ENCODE measurements at regions not wholly inside any gene's neighbourhood (a gene's known extent, or its start where the extent isn't known, plus 50 kb on each side); places are given as distances from the start of the nearest gene placed in this dataset.
"Not testable (repeated sequence)": the region's sequence is repeated elsewhere in the genome, so short reads cannot be mapped to it uniquely, and the experiment has no call there.

DNA sequence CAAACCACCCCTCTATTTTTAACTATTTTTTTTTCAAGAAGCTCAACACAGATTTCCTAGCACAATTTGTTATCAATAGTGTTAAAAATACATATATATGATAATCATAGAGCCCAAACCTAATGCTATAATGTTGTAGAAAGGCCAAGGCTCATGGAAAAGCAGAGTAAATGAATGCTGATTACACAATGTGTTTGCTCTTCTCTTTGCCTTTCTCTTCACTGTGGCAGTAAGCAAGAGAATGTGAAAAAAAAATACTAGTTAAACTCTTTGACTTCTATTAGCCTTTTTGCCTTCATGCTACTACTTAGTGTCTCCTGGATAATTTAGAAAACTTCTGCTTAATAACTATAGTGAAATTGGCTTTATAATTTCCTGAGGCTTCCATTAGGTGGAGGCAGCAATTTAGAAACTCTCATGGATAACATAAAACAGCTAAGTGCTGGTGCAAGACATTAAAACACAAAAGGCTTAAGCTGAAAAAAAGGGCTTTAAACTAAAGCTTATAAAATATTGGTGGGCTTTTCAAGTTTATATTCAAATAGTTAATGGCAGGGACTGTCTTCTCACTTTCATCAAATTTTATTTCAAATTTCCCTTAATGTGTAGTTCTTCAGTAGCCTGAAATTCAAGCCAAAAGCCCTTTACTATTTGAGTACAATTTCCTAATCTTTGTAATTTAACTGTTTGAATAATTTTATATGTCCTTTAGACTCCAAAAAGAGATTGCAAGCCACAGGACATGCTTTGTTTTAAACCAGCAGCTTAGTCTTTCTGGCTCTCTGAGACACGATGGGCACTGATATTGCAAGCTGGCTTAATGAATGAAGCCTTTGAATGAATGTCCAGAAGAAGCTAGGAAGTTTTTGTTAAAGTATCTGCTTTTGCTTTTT lies 2031.8 kb upstream of the CDH6 start:
- DNase-seq (ENCODE audit: low spot score): no peak

DNA sequence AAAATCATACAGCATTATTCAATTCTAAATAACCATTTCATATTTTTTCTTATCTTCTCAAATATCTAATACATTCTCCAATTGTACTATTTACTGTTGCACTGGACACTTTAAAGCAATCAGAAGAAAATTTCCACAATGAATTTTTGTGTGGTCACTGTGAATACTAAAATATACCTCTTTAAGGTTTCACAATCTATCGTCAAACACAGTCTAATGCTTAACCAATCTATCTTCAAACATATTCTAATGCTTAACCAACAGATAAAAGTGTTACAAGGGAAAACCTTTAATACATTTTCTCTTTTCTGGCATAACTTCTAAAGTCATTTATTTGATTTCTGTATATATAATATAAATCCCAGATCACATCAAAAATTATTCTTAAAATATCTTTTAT lies 2035.5 kb upstream of the CDH6 start:
- DNase-seq (ENCODE audit: low spot score): no peak

DNA sequence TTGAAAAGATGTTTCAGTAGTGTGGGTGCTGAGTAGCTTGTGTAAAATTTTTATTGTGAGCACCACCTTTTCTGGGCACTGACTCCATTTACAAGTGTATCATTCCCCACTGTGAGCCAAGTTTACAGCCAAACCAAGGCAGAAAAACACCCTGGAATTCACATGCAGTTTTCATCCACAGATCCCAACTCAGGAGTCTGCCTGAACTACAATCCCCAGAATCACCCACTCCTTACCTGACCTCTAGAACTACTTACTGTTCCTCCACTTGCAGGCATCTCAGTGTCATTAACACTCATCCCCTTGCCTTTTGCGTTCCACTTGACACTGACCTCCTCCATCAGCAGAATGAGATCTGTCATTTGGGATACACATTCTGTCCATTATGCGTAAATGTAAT lies 2042.6 kb upstream of the CDH6 start:
- no peak for DNase-seq (ENCODE audit: low spot score)

DNA sequence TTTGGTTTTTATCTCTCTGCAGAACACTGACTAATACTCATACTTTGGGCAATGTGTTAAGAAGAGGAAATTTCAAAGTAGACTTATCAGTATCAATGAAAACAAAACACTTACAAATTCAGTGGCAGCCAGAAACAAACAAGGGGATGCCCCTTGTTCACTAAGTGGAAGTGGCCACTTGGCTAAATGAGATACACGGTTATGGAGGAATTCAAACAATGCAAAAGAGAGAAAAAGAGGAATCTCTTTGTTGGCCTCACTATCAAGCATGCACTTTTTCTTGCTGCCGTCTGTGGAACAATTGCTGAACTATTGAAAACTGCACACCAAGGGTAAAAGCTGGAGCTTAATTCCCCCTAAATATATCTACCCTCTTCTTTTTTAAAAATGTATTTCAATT lies 2044.9 kb upstream of the CDH6 start:
- DNase-seq (ENCODE audit: low spot score): no peak

DNA sequence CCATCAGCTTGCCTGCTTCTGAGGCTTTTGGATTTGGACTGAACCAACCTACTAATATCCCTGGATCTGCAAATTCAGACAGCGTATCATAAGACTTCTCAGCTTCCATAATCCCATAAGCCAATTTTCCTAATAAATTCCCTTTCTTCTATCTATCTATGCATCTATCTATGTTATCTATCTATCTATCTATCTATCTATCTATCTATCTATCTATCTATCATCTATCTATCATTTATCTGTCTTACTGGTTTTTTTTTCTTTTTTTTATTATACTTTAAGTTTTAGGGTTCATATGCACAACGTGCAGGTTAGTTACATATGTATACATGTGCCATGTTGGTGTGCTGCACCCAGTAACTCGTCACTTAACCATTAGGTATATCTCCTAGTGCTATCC lies 2045.4 kb upstream of the CDH6 start:
- no peak for DNase-seq (ENCODE audit: low spot score)

DNA sequence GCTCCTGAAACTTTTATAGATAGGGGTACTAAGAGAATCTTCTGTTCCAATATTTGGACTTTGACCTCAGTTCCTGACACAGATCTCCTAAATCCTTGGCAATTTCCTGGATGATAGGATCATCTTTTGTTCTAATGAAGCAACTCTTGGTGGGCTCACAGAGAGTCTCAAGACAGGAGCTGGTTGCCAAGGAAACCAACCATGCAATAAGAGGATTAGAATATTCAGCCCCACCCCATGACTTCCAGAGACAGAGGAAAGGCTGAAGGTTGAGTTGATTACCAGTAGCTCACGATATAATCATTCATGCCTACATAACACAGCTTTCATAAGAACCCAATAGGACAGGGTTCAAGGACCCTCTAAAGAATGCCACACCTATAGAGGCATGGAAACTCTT lies 2050.2 kb upstream of the CDH6 start:
- DNase-seq (ENCODE audit: low spot score): no peak

DNA sequence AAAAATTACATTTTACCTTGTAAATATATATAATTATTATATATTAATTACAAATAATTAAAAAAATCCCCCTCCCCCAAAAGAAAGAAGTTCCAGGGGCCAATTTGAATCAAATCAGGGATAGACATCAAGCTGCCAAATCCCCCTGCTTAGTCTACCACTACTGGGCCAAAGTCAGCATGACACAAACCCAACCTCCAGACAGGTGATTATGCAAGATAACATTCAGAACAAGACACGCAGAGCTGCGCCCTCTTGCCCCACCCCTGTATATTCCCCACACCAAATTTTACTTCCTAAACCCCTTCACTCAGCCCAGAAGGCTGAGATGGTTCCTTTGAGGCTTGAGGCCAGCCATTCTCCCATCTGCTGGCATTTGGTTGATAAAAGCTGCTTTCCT lies 2059.1 kb upstream of the CDH6 start:
- DNase-seq (ENCODE audit: low spot score): no peak

DNA sequence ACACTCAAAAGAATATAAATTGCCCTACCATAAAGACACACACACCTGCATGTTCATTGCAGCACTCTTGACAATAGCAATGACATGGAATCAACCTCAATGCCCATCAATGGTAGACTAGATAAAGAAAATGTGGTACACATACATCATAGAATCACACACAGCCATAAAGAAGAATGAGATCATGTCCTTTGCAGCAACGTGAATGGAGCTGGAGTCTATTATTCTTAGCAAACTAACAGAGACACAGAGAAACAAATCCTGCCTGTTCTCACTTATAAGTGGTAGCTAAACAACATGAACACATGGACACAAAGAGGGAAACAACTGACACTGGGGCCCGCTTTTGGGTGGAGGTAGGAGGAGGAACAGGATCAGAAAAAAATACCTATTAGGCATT lies 2062.2 kb upstream of the CDH6 start:
- DNase-seq (ENCODE audit: low spot score): no peak

DNA sequence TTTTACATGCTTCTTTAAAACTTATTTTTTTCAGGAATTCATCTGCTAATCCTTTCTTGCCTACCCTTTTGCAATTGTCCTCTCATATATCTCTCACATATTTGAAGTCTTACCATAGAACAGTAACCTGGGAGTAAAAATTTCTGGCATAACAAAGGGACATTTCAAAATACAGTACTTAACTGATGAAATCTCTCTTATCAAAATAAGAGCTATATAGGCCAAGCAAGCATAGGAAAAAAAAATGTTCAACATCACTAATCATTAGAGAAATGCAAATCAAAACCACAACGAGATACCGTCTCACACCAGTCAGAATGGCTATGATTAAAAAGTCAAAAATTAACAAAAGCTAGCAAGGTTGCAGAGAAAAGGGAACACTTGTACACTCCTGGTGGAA lies 2062.7 kb upstream of the CDH6 start:
- no peak for DNase-seq (ENCODE audit: low spot score)

DNA sequence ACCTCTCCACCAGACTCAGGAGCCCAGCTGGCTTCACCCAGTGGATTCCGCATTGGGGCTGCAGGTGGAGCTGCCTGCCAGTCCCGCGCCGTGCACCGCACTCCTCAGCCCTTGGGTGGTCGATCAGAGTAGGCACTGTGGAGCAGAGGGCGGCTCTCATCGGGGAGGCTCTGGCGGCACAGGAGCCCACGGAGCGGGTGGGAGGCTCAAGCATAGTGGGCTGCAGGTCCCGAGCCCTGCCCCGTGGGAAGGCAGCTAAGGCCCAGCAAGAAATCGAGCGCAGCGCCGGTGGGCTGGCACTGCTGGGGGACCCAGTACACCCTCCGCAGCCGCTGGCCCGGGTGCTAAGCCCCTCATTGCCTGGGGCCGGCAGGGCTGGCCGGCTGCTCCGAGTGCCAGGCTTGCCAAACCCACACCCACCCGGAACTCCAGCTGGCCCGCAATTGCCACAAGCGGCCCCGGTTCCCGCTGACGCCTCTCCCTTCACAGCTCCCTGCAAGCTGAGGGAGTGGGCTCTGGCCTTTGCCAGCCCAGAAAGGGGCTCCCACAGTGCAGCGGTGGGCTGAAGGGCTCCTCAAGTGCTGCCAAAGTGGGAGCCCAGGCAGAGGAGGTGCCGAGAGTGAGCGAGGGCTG lies 2065.8 kb upstream of the CDH6 start:
- DNase-seq (ENCODE audit: low spot score): not testable (repeated sequence)

DNA sequence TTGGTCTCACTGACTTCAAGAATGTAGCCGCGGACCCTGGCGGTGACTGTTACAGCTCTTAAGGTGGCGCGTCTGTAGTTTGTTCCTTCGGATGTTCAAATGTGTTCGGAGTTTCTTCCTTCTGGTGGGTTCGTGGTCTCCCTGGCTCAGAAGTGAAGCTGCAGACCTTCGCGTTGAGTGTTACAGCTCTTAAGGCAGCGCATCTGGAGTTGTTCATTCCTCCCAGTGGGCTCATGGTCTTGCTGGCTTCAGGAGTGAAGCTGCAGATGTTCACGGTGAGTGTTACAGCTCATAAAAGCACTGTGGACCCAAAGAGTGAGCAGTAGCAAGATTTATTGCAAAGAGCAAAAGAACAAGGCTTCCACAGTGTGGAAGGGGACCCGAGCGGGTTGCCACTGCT lies 2067.0 kb upstream of the CDH6 start:
- not testable (repeated sequence) for DNase-seq (ENCODE audit: low spot score)

DNA sequence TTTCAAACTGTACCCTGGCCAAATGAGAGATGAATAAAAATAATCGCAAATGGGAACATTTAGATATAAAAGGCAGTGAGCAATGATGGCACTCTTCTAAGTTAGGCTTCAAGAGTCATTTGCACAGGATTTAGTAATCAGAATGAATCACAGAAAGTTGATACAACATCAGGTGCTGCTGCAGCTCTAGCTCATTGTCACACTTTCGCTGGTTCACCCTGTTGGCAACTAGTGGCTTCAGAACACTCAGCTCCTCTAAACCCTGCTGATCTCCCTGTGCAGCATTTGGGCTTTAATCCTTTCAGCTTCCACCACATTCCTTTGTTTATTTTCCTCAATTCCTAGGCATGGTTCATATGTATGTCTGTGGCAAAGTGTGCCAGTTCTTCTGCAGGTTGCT lies 2071.2 kb upstream of the CDH6 start:
- DNase-seq (ENCODE audit: low spot score): no peak

DNA sequence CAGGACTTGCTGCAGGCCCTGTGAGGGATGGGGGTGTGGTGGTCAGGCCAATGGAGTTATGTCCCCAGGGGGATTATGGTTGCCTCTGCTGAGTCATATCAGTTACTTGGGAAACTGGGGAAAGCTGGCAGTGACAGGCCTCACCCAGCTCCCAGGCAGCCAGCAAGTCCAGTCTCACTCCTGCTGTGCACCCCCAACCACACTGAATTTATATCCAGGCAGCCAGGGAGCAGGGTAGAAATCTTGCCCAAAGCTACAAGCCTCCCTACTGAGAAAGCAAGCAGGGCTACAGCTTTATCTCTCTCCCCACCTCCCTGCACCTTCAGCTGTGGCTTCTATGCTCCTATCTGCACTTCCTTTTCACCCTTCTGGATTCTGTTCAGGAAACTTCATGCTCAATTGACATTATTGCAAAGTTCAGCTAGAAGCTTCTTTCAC lies 2076.0 kb upstream of the CDH9 start:
- DNase-seq (ENCODE audit: low spot score): peak; percentile 52

DNA sequence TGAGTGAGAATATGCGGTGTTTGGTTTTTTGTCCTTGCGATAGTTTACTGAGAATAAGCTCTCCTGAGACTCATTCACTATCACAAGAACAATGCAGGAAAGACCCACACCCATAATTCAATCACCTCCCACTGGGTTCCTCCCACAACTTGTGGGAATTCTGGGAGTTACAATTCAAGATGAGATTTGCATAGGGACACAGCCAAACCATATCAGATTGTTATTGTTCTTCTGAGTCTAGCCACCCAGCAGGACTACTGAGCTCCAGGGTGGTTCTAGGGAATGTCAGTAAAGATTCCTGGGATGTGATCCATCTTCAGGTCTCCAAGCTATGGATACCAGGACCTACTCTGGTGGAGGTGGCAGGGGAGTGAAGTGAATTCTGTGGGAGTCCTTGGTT lies 2075.1 kb upstream of the CDH9 start:
- no peak for DNase-seq (ENCODE audit: low spot score)

DNA sequence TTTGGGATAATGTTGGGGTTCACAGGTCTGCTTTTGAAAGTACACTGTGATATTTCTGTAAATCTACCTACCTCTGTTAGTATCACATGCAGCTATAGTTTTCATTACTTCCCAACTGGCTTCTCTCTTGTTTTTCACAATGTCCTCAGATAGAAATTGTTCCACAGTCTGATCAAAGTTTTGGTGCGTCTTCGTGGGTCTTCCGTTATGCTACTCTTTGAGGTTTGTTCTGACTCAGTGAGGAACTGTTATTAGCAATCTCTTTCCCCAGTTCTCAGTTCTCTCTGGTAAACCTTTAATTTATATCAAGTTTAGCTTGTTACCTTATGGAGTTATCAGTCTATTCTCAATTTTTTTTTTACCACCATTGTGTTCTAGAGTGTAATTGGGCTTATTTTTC lies 2061.2 kb upstream of the CDH9 start:
- no peak for DNase-seq (ENCODE audit: low spot score)

DNA sequence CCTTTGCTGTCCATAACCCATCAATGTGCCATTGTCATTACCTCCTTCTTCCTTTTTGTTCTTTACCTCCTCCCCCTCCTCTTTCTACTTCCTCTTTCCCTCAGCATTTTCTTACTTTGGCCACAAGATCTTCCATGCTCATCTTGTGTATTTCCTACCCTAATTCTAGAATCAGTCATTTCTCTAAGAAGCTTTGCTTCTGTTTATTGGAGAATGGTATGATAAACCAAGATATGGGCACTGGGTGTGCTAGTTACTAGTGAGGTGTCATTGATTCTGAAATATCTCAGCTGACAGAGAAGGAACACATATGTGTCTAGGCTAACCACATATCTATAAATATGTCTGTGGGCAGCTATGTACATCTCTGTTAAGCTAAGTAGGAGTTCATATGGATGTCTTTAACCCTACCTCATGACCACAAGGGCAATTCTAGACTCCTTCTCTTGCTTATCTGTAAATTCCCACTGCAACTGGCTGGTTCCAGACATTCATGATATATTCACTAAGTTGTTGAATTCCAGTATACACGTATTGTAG lies 2051.3 kb upstream of the CDH9 start:
- DNase-seq (ENCODE audit: low spot score): no peak

DNA sequence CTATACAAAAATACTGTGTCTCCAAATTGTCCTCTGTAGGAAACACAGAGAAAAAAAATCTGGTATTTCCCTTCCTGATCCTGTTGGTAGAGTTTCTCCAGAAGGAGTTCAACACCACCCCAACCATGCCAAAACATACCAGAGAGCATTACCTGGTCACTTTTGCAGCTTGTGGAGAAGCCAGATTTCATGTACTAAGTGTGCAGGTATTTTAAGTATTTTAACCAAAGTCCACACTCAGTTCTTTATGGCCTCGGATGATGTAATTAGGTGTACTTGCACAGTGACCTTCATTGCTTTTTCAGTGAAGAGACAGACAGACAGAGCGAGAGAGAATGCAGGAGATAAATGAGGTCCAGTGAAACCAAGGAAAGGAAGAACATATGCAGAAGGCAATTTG lies 2046.8 kb upstream of the CDH9 start:
- no peak for DNase-seq (ENCODE audit: low spot score)

DNA sequence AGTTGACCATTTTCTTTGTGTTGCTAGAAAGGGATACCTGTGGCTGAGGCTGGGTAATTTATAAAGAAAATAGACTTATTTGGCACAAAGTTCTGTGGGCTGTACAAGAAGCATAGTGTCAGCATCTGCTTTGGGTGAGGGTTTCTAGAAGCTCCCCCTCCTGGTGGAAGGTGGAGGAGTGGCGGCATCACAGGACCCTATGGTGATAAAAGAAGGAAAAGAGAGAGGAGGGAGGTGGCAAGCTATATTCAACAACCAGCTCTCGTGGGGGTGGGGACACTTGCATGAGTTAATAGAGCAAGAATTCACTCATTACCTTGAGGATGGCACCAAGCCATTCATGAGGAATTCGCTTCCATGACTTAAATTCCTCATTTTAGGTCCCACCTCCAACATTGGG lies 2041.4 kb upstream of the CDH9 start:
- DNase-seq (ENCODE audit: low spot score): no peak

DNA sequence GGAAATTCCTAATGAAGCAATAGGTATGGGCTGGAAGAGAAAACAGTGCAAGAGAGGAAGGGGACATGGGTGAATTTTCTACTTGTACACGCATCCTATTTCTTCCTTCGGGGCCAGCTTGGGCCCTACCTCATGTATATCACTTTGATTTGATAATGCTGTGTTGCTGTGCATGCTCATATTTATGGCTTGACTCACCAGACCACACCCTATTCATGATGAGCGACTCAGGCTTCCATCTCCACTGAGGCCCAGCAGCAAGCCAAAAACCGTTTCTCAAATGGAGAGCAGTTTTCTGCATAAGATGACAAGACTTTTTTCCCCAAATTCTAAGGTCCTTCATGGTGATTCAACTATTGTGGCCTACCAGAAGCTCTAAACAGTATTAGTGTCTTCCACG lies 2039.1 kb upstream of the CDH9 start:
- peak; percentile 57 for DNase-seq (ENCODE audit: low spot score)

DNA sequence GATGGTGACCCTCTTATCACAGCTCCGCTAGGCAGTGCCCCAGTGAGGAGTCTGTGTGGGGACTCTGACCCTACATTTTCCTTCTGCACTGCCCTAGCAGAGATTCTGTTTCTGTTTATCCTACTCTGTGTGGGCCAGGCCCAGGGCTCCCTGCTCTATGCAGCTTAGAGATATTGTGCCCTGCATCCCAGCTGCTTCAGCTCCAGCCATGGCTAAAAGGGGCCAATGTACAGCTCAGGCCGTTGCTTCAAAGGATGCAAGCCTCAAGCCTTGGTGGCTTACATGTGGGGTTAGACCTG lies 2030.7 kb upstream of the CDH9 start:
- DNase-seq (ENCODE audit: low spot score): no peak

DNA sequence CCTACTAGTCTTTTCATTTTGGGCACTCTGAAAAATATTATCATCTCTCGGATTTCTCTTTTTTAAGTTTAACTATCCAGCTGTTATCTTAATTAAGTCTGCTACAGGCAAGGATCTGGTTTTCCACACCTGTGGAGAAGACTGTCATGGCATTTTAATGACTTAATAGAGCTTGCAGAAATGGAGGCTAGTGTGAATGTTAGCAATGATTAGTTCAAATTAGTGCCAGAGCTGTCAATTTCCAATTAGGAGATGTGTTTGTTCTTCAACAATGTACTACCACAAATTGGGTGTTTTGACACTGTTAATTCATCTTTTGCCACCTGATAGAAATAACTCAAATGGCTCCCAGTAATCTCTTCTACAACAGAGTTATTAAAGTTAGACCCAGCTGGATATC lies 2023.0 kb upstream of the CDH9 start:
- DNase-seq (ENCODE audit: low spot score): no peak

DNA sequence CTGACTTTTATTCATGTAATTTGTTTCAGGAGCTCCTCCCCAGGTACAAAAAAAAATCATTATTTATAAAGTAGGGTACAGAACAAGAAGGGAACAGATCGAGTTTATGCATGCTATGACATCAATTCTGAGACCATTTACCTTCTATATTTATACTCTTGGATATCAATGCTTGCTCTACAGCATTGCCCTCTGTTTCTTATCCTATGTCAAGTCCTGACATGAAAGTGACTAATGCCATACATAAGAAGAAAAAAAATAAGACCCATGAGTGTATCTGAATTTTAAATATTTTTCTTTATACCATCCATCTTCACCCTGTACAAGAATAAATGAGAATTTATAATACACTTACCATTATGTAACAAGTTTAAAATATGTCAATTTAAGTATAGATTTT lies 2016.3 kb upstream of the CDH9 start:
- DNase-seq (ENCODE audit: low spot score): no peak

DNA sequence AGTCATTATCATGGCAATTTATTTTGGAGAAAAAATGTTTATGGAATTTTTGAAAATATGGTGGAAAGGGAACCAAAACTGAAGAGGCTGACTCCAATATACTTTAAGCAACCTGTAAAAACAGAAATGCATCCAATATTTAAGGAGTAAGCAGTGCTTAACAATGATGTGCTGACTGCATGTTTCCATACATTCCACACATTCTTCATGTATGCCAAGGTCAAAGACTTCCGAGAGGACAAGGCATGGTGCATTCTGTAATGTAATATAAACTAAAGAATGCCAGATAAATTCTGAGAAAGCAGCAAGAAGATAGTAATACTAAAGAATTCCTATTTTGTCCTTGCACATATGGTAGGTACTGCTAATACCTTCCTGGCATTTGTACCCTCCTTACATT lies 2015.9 kb upstream of the CDH9 start:
- no peak for DNase-seq (ENCODE audit: low spot score)

DNA sequence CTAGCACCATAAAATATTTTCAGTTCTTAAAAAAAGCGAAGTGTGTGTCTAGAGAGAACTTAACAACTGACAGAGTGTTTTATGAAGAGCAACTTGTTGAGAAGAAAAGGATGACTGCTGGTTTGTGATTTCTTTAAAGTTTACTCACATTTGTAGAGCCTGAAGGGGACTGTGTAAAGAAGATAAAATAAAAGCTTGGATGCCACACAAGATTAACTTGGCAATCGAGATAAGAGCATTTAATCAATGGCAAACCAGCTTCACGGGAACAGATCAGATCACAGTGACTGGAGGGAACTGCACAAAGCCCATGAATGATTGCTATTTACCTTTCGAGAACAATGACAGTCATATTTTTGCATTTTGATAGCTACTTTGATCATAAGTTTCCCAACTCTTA lies 2013.1 kb upstream of the CDH9 start:
- no peak for DNase-seq (ENCODE audit: low spot score)

Data from LoVo (cell line).